Spleen (tissue), 7 donors: ENCODE measurements at regions not wholly inside any gene's neighbourhood (a gene's known extent, or its start where the extent isn't known, plus 50 kb on each side); places are given as distances from the start of the nearest gene placed in this dataset.

Experiments used
- POLR2A ChIP-seq, 3 donors: fragments of 450-650 bp; IDR thresholded peaks; one replicate each; pipeline ENCODE4 v1.5.1; 2017; ENCODE audit warnings: antibody characterized with exemption in 3 of 3, mild to moderate bottlenecking in 1 of 3
- POLR2AphosphoS5 ChIP-seq, 3 donors: sonication (generic); formaldehyde crosslinking; IDR thresholded peaks; one replicate each; pipeline ENCODE4 v1.5.1; 2017; ENCODE audit warnings: antibody characterized with exemption in 3 of 3
- TF ChIP-seq, protein P1 (sequence below), 11 experiments: fragments of 200-600 bp in 7 of 11; fragments of 450-650 bp in 4 of 11; sonication (generic) in 4 of 11; IDR thresholded peaks in 8 of 11; conservative IDR thresholded peaks in 3 of 11; 1 replicate in 7 of 11; 2 replicates in 4 of 11; pipeline versions ENCODE4 v1.4.0 to v1.8.0; 2016 to 2021; ENCODE audit warnings: antibody characterized with exemption in 11 of 11, inconsistent platforms in 4 of 11, mild to moderate bottlenecking in 1 of 11
- donor health status: DM: no; HTN: no; CAD: no; lungs with moderate emphysema.
- donor health status: DM: no; HTN: no; CAD: no.
- donor health status: DM: no; HTN: no; CAD: no.

DNA sequence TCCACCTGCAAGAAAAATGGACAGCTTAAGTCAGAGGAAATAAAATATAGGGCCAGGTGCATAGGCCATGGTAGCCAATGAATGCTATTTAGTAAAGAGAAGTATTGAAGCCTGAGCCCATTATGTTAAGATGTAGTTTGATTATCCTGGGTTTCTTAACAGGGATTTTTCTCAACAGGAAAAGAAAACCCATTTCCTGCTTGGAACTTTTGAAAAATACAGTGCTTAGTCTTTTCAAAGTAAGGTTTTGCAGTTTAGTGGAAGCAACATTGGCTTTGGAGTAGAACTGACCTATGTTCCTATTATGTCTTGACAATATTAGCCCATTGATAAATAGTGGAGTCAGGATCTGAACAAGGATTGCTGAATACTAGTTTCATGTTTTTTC is 259.5 kb upstream of the TGFBR2 start:
- TF ChIP-seq, protein P1, sequence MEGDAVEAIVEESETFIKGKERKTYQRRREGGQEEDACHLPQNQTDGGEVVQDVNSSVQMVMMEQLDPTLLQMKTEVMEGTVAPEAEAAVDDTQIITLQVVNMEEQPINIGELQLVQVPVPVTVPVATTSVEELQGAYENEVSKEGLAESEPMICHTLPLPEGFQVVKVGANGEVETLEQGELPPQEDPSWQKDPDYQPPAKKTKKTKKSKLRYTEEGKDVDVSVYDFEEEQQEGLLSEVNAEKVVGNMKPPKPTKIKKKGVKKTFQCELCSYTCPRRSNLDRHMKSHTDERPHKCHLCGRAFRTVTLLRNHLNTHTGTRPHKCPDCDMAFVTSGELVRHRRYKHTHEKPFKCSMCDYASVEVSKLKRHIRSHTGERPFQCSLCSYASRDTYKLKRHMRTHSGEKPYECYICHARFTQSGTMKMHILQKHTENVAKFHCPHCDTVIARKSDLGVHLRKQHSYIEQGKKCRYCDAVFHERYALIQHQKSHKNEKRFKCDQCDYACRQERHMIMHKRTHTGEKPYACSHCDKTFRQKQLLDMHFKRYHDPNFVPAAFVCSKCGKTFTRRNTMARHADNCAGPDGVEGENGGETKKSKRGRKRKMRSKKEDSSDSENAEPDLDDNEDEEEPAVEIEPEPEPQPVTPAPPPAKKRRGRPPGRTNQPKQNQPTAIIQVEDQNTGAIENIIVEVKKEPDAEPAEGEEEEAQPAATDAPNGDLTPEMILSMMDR (IDR thresholded peaks at IDR 0.05 in 8 of 11, conservative IDR thresholded peaks at IDR 0.05 in 3 of 11), result no peak
- no peak for TF ChIP-seq POLR2A (IDR thresholded peaks at IDR 0.05)
- no peak for TF ChIP-seq POLR2AphosphoS5 (IDR thresholded peaks at IDR 0.05)
